Heart left ventricle (tissue), 16 donors: ENCODE measurements at regions not wholly inside any gene's neighbourhood (a gene's known extent, or its start where the extent isn't known, plus 50 kb on each side); places are given as distances from the start of the nearest gene placed in this dataset.

ENCODE experiments used
- ATAC-seq, 4 donors: fragments of 200-7000 bp; cut with Tn5 transposase; one replicate each; pipeline ENCODE4 v1.9.1; 2020 to 2022; ENCODE audit warnings: moderate library complexity in 4 of 4, mild to moderate bottlenecking in 3 of 4, moderate number of reproducible peaks in 1 of 4
- DNase-seq, 5 donors: peaks; one replicate each; pipeline ENCODE4 v3.0.0-alpha.2; 2020
- H3K27ac ChIP-seq, 12 donors: fragments of 200-600 bp; sonication (generic) in 4 of 12; one replicate each; pipeline versions ENCODE4 v1.5.0 to v1.8.0; 2016 to 2022; ENCODE audit warnings: mild to moderate bottlenecking in 2 of 12
- H3K27me3 ChIP-seq, 9 donors: fragments of 200-600 bp; sonication (generic) in 2 of 9; one replicate each; pipeline versions ENCODE4 v1.5.1 to v1.8.0; 2016 to 2022; ENCODE audit warnings: mild to moderate bottlenecking in 3 of 9
- H3K36me3 ChIP-seq, 9 donors: fragments of 200-600 bp; sonication (generic) in 2 of 9; one replicate each; pipeline versions ENCODE4 v1.5.0 to v1.8.0; 2018 to 2022; ENCODE audit warnings: mild to moderate bottlenecking in 2 of 9
- H3K4me1 ChIP-seq, 12 donors: fragments of 200-600 bp; sonication (generic) in 4 of 12; one replicate each; pipeline versions ENCODE4 v1.5.0 to v1.8.0; 2016 to 2022; ENCODE audit warnings: mild to moderate bottlenecking in 3 of 12
- H3K4me3 ChIP-seq, 12 donors: fragments of 200-600 bp; sonication (generic) in 4 of 12; one replicate each; pipeline versions ENCODE4 v1.5.0 to v1.8.0; 2017 to 2022; ENCODE audit warnings: mild to moderate bottlenecking in 9 of 12, moderate library complexity in 4 of 12
- H3K9me3 ChIP-seq, 12 donors: fragments of 200-600 bp; sonication (generic) in 4 of 12; one replicate each; pipeline versions ENCODE4 v1.5.0 to v1.8.0; 2016 to 2022; ENCODE audit warnings: mild to moderate bottlenecking in 1 of 12
- CTCF ChIP-seq, 12 donors: fragments of 200-600 bp; sonication (generic) in 4 of 12; IDR thresholded peaks; one replicate each; pipeline versions ENCODE4 v1.5.0 to v1.8.0; 2018 to 2022; ENCODE audit warnings: antibody characterized with exemption in 12 of 12, mild to moderate bottlenecking in 5 of 12
- POLR2A ChIP-seq, 2 donors: fragments of 450-650 bp; IDR thresholded peaks; one replicate each; pipeline ENCODE4 v1.6.1; 2017; ENCODE audit warnings: antibody characterized with exemption in 2 of 2, mild to moderate bottlenecking in 2 of 2, moderate library complexity in 2 of 2
- WGBS, 4 donors: extraction: QIAGEN DNeasy Blood & Tissue Kit in 2 of 4; methylation state at CpG; one replicate each; pipeline versions ENCODE4 v1.1.5 to v1.1.7; 2013 to 2018; 5-methylcytosine and 5-hydroxymethylcytosine counted together
- intact Hi-C, 10 donors: fragments of 100-400 bp; cut with DNase I; formaldehyde crosslinking; loops; one replicate each; pipeline versions ENCODE4 v1.11.1 to v1.14.2; 2022
- donor health status: ischemic (EF 13 %, LVEDD 7.1; RV severe dilation, severe dysfunction).
- donor health status: healthy with polysubstance abuse.
- donor health status: DM: no; HTN: yes; CAD: no.
- donor health status: DM: no; HTN: no; CAD: no.
- donor health status: ischemic (EF 25% LVEDD 6.9; RV normal size, moderate dysfunction).
- donor health status: ischemic (EF 25% LVEDD 5.7; RV mildly dilated, moderate dysfunction).
- donor health status: healthy.
- donor health status: DM: yes; HTN: yes; CAD: no.
- donor health status: ischemic (EF 35%, LVEDD 5.7; RV mildly dilated, moderate dysfunction).
- donor health status: nonischemic (EF 11% LVEDD 7.7; RV severe dilation, severe dysfunction).
- donor health status: DM: yes; HTN: yes; CAD: no.
- donor health status: PGD.
- donor health status: ischemic (EF 29% LVEDD 5.4; RV normal size, mild dysfunction).
- donor health status: nonischemic (EF 23%, LVEDD 6.1; RV moderate dilation, normal function).

GRCh38 chr5:18101532-18101931, 467.3 kb downstream of the TAF11L14 start:
- Histone ChIP-seq H3K36me3 (no peaks in the 10 kb centered on the region), H3K9me3 (no peaks in the 10 kb centered on the region), H3K4me3 (no peak overlapping the region), H3K4me1 (no peaks in the 10 kb centered on the region), H3K27me3 (no peaks in the 10 kb centered on the region), H3K27ac (no peak overlapping the region)
- no peak for DNase-seq
- intact Hi-C loops = no loop called here
- no peak for ATAC-seq
- TF ChIP-seq POLR2A (IDR thresholded peaks at IDR 0.05) (no peak), CTCF (IDR thresholded peaks at IDR 0.05) (no peak)

GRCh38 chr5:18102733-18103132, 468.5 kb downstream of the TAF11L14 start:
- no peaks in the 10 kb centered on the region for H3K36me3 ChIP-seq
- ATAC-seq (no peak), DNase-seq (no peak)
- H3K9me3 ChIP-seq = no peaks in the 10 kb centered on the region
- no peaks in the 10 kb centered on the region for H3K27me3 ChIP-seq
- intact Hi-C loops = no loop called here
- no peaks in the 10 kb centered on the region for H3K4me1 ChIP-seq
- TF ChIP-seq CTCF (IDR thresholded peaks at IDR 0.05) (no peak), POLR2A (IDR thresholded peaks at IDR 0.05) (no peak)
- no peak overlapping the region for H3K4me3 ChIP-seq
- WGBS, 4 donors = 27 to 37% (median 32%) methylated on average over 1 of the region's 1 CpG
- H3K27ac ChIP-seq = no peak overlapping the region

- intact Hi-C loops = no loop called here
- no peak overlapping the region for H3K27ac ChIP-seq
- H3K4me3 ChIP-seq = no peak overlapping the region
- no peaks in the 10 kb centered on the region for H3K9me3 ChIP-seq
- ATAC-seq (no peak), DNase-seq (no peak)
- H3K27me3 ChIP-seq = no peaks in the 10 kb centered on the region
- TF ChIP-seq CTCF (IDR thresholded peaks at IDR 0.05) (no peak), POLR2A (IDR thresholded peaks at IDR 0.05) (no peak)
- WGBS, 4 donors = 87 to 96% (median 89%) methylated on average over 1 of the region's 1 CpG
- H3K36me3 ChIP-seq = no peaks in the 10 kb centered on the region
- H3K4me1 ChIP-seq = no peaks in the 10 kb centered on the region
Observed at GRCh38 chr5:18105449-18105848, 471.2 kb downstream of the TAF11L14 start.

- intact Hi-C loops = no loop called here
- WGBS, 4 donors = 51 to 58% (median 56%) methylated on average over 5 of the region's 5 CpGs
- Histone ChIP-seq H3K36me3 (no peaks in the 10 kb centered on the region), H3K4me3 (no peak overlapping the region), H3K27me3 (no peaks in the 10 kb centered on the region), H3K9me3 (no peaks in the 10 kb centered on the region), H3K4me1 (no peaks in the 10 kb centered on the region), H3K27ac (no peak overlapping the region)
- TF ChIP-seq CTCF (IDR thresholded peaks at IDR 0.05) = no peak
- no peak for TF ChIP-seq POLR2A (IDR thresholded peaks at IDR 0.05)
- DNase-seq = no peak
- no peak for ATAC-seq
Observed at GRCh38 chr5:18111906-18112465, 477.7 kb downstream of the TAF11L14 start.
